NCI-H2227 (cell line): ENCODE measurements at regions not wholly inside any gene's neighbourhood (a gene's known extent, or its start where the extent isn't known, plus 50 kb on each side); places are given as distances from the start of the nearest gene placed in this dataset.

Experiments
- DNase-seq: peaks from one replicate; lab custom pipeline; 2025; ENCODE audit not compliant: unreplicated experiment; lab: John Stamatoyannopoulos, UW

GRCh38 chr13:50550151-50550550, 293.3 kb downstream of the DLEU7 start:
- DNase-seq = no peak

- no peak for DNase-seq
Measured at GRCh38 chr13:50552424-50552966, 291.0 kb downstream of the DLEU7 start.

- no peak for DNase-seq
Measured at GRCh38 chr13:50561739-50562138, 281.8 kb downstream of the DLEU7 start.

DNA sequence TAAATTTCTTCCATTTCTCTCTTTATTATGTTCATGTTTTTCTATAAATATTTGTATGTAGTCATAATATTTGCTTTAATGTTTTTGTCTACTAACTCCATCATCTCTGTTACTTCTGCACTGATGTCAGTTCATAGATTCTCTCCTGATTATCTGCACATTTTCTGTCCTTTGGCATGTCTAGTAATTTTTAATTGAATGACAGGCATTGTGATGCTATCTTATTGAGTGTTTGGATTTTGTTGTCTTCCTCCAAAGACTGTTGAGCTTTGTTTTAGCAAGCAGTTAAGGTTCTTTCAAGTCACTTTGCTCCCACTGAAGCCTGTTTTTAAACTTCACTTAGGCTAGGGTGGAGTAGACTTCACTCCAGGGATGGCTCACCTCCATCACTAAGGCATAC, 276.8 kb downstream of the DLEU7 start:
- DNase-seq = no peak

GRCh38 chr13:50572129-50572528, 271.4 kb downstream of the DLEU7 start:
- DNase-seq = no peak

DNA sequence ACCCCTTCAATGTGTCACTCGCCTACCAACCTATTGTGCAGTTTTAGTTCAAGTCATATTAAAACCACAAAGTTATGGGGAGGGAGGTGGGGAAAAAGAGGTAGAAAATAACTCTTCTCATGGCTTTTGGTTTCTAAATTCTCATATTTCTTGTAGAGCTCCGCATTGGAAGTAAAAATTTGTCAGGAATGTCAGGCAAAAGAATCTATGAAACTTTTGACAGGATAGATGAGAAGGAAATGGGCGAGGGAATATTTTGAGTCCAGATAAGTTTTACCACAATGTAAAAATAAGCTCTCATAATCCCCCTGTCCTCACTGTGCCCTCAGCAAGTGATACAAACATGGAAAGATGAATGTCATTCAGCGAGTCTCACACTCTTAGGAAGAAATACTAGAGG, 270.4 kb downstream of the DLEU7 start:
- DNase-seq = no peak

DNA sequence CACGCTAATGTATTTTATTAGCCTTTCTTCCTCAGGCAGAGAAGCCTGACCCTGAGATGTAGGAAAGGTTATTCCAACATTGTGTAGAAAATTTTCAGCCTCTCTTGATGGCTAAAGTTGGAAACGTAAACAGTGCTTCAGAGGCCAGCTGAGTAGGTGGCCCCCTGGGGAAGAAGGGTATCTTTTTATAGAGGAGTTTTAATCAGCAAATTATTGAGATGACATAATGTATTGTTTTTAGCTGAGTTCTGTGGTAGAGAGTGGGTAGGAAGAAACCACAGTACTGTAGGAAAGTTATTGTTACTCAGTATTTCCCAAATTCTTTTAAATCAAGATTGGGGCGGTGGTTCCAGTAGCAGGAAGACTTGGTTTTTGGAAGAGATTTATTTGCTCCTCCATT, 268.8 kb downstream of the DLEU7 start:
- no peak for DNase-seq

GRCh38 chr13:50575138-50575537, 268.4 kb downstream of the DLEU7 start:
- no peak for DNase-seq

DNA sequence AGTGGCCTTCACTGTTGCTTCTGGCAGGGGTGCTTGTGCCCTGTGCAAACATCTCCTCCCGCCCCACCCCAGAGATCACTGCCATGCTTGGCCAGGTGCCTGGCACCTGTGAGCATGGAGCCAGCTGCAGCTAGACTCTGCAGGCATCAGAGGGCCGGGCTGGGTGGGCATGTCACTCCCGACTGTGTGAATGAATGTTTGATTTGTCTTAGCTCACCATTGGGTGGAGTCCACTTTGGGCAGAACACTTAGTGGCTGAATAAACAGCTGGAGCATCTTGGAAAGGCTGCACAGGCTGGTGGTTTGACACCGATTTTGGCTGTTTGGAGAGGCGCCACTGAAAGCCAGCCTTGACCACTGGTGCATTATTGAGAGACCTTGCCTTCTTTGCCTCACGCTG, 267.3 kb downstream of the DLEU7 start:
- DNase-seq = no peak

GRCh38 chr13:50577806-50578205, 265.7 kb downstream of the DLEU7 start:
- DNase-seq = no peak

DNA sequence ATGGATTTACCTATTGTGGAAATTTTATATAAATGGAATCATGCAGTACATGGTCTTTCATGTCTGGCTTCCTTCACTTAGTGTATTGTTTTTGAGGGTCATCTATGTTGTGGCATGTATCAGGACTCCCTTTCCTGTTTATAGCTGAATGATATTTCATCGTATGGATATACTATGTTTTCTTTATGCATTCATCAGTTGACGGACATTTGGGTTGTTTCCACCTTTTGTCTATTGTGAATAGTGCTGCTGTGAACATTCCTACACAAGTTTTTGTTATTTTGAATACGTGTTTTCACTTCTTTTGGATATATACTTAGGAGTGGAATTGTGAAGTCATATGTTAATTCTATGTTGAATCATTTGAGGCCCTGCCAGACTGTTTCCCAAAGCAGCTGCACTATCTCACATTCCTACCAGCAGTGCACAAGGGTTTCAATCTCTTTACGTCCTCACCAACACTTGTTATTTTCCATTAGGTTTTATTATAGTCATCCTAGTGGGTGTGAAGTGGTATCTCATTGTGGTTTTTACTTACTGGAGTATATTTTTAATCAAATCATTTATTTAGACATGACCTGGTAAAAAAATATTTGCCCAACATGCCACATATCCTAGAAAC, 262.7 kb downstream of the DLEU7 start:
- DNase-seq = no peak

DNA sequence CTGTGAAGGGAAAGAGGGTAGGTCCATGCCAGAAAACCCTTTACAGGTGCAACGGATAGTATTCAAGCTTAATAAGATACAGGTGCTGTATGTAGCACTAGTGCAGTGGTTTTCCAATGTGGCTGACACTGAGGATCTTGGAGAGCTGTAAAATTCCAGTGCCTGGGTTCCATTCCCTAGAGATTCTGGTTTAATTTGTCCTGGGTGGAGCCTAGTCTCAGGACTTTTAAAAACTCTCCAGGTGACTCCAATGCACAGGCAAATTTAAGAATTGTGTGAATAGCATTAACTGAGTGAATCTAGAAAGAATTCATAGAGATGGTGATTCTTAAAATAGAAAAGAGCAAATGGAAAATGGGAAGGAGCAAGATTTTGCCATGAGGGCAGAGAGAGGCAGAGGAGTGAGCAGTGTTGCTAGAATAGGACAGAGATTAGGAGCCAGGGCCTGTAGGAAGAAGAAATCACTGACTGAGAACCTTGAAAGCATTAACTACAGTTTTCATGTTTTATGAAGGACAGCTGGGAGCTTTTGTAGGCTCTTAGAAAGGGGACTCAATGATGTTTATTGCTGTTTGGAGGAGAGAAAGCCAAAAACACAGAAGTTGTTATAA, 261.8 kb downstream of the DLEU7 start:
- no peak for DNase-seq

- no peak for DNase-seq
Measured at GRCh38 chr13:50584856-50585580, 258.5 kb downstream of the DLEU7 start.

DNA sequence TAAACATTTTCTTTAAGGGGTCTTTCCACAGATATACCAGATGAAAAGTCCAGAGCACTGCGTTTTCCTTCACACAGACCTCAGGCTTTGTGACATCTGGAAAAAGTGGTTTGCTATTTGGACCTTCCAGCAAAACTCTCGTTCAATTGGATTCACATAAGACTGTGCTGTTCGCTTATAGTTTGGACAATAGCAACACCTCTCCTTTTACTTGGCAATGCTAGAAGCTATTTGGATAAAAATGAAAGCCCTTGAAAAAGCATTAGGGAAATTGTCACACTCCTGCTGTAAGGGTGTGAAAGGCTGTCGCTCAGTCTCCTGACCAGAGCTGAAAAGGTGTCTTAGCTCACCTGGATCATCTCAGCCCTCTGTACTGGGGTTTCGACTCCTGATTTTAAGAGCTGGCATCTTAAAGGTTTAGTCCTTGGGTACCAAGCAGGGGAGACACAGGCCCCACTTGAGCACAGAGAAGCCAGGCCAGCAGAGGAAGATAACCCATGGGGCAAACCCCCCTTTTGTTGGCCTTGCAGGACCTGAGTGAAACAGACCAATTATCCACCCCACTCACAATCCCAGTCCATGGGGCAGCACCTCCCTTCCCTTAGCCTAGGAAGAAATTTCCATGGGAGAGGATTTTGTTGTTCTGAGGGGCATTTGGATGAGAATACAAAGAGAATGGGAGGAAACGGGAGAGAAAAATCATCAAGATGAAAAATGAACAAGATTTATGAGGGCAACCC, 257.6 kb downstream of the DLEU7 start:
- no peak for DNase-seq

DNA sequence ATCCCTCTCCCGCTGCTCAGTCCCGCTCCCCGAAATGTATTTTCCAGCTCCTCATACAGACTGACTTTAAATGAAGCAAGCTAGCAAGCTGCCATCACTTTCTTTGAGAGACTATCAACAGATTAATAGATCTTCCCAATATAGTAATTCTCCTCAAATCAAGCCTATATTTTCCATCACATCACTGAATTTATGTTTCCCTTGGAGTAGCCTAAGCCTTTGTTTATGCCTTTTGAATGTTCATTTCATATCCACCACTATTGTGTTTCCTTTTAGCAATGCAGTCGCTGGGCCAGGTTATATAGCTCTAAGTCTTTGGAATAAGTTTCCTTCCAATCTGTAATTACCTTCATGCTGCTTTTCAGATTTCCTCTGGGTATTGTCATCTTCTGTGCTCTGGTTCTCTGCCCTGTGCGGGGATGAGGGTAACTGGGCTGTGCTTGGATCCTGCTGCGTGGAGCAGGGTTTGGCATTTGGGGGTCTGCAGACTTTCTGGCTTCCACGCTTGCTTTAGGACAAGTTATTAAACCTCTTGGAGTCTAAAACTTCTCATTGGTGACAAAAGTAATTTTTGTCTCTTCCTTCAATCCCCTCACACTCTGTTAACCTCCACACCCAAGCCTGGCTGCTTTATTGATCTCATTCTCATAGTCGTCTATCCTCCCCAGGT, 256.9 kb downstream of the DLEU7 start:
- DNase-seq = no peak

- DNase-seq = no peak
Measured at GRCh38 chr13:50587115-50587514, 256.4 kb downstream of the DLEU7 start.

- no peak for DNase-seq
Measured at GRCh38 chr13:50587645-50588373, 255.7 kb downstream of the DLEU7 start.

DNA sequence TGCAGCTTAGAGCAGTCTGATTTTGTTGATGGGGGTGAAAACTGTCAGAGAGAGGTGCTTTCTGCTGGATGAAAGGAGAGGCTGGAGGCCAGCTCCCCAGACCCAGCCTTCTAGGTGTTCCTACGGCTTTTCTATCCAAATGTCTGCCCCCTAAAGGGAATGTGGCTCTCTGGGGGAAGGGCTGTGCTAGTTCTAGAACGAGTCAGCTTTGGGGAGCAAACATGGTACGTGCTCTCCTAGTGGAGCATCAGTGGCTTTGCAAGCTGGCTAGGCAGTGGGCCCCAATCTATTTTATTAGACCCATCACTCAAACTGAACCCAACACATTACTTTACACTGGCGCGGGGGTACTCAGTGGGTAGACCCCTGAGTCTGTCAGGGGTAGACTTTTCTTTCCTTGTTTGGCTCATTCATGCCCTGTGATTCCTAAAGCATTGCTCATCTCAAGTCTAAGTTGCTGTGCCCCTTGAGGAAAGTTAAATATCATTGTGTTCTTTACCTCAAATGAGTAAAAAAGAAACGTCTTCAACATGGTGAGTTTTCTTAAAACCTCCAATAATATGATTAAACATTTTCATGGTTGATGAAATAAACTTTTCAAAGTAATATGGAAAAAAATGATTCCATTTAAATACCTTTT, 254.9 kb downstream of the DLEU7 start:
- DNase-seq = no peak

DNA sequence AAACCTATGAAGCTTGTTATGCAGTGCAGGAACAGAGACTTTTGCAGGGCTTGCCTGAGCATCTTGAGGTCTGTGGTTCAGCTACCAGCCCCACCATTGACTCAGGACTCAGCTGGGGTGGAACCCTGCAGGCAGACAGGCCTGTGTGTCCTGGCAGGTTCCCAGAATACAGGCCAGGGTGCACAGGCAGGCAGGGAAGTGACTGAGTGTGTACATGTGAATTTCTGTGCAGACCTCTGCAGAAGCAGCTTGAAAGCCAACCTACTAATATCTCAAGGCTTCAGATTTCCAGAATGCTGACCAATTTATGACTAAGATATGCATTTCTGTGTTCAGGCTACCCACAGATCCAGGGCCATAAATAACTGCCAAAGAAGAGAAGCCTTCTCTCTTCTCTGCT, 254.4 kb downstream of the DLEU7 start:
- no peak for DNase-seq

DNA sequence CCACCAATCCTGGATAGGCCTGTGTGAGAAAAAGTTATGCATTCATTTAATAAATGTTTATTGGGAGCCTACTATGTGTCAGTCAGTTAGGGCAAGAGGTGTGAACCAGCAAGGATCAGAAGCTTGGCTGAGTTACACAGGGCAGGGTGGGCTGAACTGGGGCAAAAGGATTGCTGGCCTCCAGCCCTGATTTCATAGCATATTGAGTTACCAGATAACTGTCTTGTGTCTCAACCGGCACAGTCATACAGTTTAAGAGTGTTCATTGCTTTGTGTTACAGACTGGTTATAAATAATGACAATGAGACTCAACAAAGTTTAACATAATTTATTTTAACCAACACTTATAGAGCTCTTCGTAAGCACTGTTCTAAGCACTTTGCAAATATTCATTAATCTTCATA, 253.8 kb downstream of the DLEU7 start:
- no peak for DNase-seq
